ENCODE measurements at regions not wholly inside any gene's neighbourhood (a gene's known extent, or its start where the extent isn't known, plus 50 kb on each side); places are given as distances from the start of the nearest gene placed in this dataset.

GRCh38 chr21:31530364-31530763 lies 129.1 kb upstream of the SOD1 start:
- TF ChIP-seq POLR2AphosphoS5 (IDR thresholded peaks at IDR 0.05; ENCODE audit: borderline replicate concordance, low read depth, low read length) (no peak), EZH2 (IDR thresholded peaks at IDR 0.05) (no peak)

Data from SK-N-MC (cell line).